Hematopoietic multipotent progenitor cell treated with erythropoietin and hydrocortisone succinate and interleukin-3 and kit ligand, for 8 days (in vitro differentiated cells): ENCODE measurements at regions not wholly inside any gene's neighbourhood (a gene's known extent, or its start where the extent isn't known, plus 50 kb on each side); places are given as distances from the start of the nearest gene placed in this dataset.
A peak's percentile ranks its signal among the peaks of the same experiment; 100 is the strongest.

Experiments
- DNase-seq: peaks from one replicate; pipeline ENCODE4 v3.0.0-alpha.2; 2015

- DNase-seq, result no peak
Measured at GRCh38 chr3:107062310-107062709, 314.9 kb upstream of the CCDC54 start.

DNA sequence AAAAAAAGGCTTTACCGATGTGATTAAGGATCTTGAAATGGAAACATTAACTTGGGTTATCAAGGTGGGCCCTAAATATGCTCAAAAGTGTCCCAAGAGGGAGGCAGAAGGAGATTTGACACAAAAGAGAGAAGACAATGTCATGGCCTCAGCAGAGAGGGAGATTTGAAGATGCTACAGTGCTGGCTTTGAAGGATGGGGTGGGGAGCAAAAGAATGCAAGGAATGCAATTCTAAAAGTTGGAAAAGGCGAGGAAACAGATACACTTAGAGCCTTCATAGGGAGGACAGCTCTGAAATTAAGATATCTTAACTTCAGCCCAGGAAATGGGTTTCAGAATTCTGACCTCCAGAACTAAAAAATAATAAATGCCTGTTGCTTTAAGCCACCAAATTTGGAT is 314.5 kb upstream of the CCDC54 start:
- no peak for DNase-seq

GRCh38 chr3:107063351-107063750 is 313.9 kb upstream of the CCDC54 start:
- DNase-seq, result no peak

GRCh38 chr3:107064405-107065060 is 312.7 kb upstream of the CCDC54 start:
- peak; percentile 71 for DNase-seq

DNA sequence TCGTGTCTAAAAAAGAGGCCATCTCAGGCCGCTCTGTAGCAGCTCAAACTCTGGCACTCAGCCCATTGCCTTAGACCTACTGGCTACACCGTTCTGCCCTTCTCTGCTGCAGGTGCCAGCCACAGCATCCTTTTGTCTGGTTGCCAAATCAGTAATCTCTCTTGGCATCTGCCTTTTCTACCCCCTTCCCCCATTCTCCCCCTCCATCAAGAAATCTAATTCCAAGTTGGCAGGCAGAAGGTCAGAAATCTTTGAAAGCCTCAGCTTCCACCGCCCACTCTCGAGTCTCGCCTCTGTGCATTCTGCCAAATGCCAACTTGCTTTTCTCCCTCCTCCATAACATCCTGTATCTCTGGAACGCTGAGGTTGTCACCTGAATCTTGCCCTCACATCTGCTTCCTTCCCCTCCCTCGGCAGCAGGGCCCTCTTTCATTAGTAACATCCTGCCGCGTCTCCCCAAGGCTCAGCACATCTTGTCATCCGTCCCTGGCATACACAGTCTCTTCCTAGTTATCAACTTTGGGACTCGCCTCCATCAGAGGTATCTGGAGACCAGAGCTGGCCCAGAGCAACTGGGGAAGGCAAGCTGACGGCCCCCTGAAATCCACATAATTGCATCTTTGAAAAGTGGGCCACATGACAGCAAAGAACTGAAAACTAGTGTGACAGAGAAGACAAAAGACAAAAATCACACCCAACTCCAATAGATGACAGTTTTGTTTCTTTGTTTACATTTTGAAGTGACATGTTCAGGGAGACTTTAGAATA is 312.0 kb upstream of the CCDC54 start:
- no peak for DNase-seq

DNA sequence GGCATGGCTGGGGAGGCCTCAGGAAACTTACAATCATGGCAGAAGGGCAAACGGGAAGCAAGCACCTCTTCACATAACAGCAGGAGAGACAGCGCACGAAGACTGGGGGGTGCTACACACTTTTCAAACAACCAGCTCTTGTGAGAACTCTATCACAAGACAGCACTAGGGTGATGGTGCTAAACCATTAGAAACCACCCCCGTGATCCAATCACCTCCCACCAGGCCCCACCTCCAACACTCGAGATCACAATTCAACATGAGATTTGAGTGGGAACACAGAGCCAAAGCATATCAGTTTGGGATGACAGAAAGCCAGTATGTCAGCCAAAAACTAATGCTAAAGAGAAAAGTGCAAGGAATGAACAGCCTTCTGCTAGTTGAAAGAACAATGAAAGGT is 309.8 kb upstream of the CCDC54 start:
- no peak for DNase-seq

GRCh38 chr3:107068980-107069379 is 308.3 kb upstream of the CCDC54 start:
- DNase-seq, result no peak

DNA sequence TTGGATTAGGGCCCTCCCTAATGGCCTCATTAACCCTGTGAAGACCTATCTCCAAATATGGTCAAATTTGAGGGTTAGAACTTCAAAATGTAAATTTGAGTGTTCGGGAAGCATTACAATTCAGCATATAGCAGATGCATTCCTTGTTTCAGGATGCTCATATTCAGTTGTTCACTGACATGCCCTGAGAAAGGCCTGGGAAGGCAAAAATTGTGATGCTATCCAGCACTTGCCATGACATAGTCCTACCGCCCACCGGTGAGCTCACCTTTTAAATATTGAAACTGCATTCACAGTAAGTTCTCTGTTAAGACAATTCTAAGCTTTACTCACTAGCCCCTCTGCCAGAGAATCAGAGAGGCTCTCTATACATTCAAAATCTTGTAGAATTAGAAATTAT is 300.3 kb upstream of the CCDC54 start:
- DNase-seq, result no peak

DNA sequence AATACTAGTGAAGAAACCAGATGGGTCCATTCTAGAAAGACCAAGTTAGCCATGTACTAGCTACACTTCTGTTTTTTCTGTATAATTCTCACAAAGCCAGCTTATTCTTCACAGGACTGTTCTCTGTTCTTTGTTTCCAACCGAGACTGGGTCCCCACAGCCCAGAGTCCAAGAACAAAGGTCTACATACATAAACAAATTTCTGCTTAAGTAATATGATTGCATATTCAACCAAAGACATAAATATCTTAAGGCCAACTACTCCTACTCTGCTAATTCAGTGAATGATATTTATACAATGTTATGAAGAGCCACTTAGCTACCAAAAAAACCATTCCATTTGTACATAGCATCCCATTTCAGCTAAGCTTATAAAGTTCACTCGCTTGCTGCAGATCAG is 299.8 kb upstream of the CCDC54 start:
- DNase-seq, result no peak

GRCh38 chr3:107082527-107082926 is 294.7 kb upstream of the CCDC54 start:
- no peak for DNase-seq

- no peak for DNase-seq
Measured at GRCh38 chr3:107085261-107085660, 292.0 kb upstream of the CCDC54 start.

GRCh38 chr3:107092121-107092520 is 285.1 kb upstream of the CCDC54 start:
- no peak for DNase-seq

GRCh38 chr3:107098864-107099263 is 278.4 kb upstream of the CCDC54 start:
- DNase-seq, result no peak

- DNase-seq, result no peak
Measured at GRCh38 chr3:107100137-107100536, 277.1 kb upstream of the CCDC54 start.

- no peak for DNase-seq
Measured at GRCh38 chr3:107100573-107100972, 276.7 kb upstream of the CCDC54 start.

DNA sequence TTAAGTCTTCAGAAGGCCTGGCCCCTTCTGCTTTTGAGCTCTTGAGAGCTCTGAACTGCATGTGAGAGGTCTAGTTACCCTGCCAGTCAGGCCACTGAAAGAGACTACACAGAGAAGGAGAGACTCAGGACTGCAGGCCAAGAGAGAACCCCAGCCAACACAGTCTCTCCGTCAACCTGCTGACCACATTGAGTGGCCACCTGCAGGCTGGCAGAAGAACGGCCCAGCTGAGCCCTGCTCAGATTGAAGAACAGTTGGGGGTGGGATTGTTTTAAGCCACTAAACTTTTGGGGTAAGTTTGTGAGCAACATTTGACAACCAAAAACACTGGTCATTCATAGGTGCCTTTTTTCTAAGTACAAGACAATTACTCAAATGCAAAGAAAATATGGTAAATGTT is 273.5 kb upstream of the CCDC54 start:
- DNase-seq, result no peak

- no peak for DNase-seq
Measured at GRCh38 chr3:107106316-107106715, 270.9 kb upstream of the CCDC54 start.

DNA sequence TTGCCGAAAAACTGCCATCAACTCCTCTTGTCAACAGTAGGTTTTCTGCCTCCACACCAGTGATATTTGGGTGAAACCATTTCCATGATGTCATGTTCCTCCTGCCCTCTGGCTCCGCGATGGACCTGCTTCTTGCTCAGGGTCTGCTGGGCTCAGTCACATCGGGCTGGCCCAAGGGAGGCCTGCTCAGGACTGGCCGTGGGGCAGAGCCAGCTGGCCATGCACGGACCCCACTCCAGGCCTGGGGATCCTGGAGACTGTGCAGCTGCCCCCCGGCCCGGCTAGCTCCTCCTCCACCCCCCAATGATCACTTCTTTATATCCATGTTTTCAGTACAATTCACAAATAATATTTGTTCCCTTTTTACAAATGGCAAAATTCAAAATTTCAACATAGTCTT is 270.3 kb upstream of the CCDC54 start:
- no peak for DNase-seq

GRCh38 chr3:107110596-107111305 is 266.5 kb upstream of the CCDC54 start:
- no peak for DNase-seq

- DNase-seq, result no peak
Measured at GRCh38 chr3:107111872-107112271, 265.4 kb upstream of the CCDC54 start.

DNA sequence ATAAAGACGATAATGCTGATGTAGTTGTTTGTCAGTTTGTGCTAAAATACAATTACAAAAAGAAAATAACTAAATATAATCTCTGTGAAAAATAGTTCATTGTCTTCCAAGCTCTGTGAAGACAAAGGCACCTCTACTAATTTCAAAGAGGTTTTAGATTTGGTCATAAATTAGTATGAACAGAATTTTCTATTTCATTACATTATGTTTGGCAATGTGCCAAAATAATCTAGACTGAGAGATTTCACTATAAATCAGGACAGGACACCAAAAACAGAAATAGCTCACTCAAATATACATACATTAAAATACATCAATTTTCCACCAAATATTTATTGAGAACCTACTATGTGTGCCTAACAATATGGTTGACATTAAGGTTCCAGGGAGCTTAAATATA is 264.9 kb upstream of the CCDC54 start:
- DNase-seq, result no peak

GRCh38 chr3:107116251-107116650 is 261.0 kb upstream of the CCDC54 start:
- DNase-seq, result no peak

DNA sequence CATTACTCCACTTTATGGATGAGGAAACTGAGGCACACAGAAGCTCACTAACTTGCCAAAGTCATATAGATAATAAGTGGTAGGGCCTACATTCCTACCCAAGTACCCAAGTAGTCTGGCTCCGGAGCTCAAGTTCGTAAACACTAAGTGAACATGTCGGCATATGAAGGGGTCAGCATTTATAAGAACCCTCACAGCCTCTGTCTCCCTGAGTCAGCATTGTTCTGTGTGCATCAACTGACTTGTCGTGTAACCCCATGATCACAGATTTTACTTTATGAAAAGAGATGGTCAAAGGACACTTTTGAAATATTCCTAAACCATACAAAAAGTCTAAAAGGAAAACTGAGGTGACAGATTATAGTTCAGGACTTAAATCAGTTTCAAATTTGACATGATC is 260.1 kb upstream of the CCDC54 start:
- no peak for DNase-seq

GRCh38 chr3:107117922-107118536 is 259.2 kb upstream of the CCDC54 start:
- DNase-seq, result peak; percentile 46
